ENCODE measurements at regions not wholly inside any gene's neighbourhood (a gene's known extent, or its start where the extent isn't known, plus 50 kb on each side); places are given as distances from the start of the nearest gene placed in this dataset.

DNA sequence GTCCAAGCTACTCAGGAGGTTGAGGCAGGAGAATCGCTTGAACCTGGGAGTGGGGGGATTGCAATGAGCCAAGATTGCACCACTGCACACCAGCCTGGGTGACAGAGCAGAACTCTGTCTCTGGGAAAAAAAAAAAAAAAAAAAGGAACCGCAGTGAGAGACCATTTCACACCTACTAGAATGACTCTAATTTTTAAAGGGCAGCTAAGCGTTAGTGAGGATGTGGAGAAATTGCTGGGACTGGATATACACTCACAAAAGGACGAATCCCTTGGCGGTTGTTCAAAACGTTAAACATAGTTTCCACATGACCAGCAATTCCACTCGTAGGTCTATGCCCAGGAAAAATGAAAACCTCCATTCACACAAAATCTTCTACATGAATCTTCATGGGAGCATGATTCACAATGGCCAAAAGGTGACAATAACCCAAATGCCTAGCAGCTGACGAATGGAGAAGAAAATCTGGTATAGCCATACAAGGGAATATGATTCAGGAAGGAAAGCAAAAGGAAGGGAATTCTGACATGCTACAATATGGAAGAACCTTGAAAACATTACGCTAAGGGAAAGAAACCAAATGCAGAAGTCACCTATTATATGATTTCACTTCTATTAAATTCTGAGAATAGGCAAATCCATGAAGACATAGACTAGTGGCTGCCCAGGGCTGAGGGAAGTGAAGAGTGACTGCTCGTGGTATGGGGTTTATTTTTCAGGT lies 127.0 kb downstream of the CHSY1 start:
- no peak for DNase-seq

DNA sequence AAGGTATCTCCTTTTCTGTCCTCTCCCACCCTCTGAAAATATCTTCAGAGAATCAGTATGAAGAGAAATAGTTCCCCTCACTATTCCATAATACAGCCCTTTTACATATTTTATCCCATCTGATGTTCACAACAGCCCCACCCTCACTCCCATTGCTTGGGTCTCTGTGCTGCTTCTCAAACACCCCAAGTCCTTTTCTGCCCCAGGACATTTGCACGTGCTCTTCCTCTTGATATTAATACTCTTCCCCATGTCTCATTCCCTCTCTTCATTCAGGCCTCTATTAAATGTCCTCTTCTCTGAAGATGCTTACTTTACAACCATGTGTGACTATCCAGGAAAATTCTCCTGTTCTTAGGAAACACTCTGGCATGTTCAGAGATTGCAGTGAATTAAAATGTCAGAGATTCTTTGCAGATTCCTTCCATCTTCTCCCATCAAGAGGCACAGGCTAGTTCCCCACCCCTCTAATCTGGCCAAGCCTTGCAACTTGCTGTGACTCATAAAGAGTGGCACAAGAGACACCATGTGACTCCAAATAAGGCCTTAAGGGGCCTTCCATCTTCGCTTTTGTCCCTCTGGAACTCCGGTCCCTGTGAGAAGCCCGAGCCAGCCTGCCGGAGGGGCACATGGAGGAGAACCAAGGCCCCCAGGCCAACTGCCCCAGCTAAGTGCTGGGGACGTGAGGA lies 128.5 kb downstream of the CHSY1 start:
- DNase-seq = no peak

DNA sequence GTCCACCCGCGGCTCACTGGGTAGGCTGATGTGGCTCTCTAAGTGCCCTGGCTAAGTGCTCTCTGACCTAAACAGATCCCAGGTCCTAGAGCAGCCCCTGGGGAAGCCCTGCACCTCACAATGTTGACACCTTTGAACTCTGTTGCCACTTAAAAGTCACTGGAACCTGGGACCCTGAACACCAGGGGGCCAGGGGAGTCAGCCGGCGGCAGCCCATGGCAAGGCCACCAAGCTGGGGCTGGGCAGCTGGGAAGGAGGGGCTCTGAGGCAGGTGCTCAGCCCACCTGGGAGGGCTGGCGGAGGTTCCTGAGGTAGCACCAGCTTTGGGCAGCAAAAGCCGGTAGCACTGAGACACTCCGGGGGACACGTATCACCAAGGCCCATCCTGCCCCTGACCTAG lies 129.0 kb downstream of the CHSY1 start:
- no peak for DNase-seq

DNA sequence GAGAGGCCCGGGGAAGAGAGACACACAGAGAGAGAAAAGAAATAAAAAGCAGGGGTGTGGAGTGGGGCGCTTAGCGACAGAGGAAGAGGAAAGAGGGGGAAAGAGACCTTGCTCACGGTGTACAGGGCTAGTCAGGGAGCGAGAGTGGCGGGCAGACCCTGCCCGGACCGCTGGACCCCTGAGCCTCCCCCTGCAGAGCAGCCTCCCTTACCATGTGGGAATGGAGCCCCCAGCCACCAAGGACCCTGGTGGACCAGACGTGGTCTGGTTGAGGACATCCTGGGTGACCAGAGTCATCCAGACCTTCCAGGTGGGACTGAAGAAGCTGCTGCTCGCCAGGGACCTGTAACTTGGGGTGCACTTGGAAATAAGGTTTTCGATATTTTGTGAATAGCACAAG lies 129.6 kb downstream of the CHSY1 start:
- no peak for DNase-seq

DNA sequence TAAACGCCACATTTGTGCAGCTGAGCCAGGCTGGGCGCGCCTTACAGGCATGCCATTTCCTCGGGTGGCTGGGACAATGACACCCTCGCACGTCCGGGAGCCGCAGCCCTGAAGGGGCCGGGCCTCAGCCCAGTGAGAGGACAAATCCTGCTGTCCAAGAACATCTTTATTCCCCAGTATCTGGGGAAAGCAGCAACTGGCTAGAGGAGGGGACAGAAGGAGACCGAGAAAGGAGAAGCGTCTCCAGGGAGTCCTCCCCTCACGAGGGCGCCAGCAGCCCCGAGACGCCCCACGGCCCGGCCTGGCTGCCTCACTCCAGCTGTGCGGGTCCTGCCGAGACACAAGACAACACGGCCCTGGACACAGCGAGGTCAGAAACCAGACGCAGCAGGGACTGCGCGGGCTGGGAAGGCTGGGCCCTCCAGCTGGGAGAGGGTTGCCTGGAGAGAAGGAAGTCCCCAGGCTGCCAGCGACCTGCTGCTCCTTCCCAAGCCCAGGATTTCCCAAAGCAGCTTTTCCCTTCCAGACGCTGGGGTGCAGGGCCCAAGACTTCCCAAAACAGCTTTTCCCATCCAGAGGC lies 130.2 kb downstream of the CHSY1 start:
- peak in 2 of 3 experiments; percentile 53 to 76 for DNase-seq

DNA sequence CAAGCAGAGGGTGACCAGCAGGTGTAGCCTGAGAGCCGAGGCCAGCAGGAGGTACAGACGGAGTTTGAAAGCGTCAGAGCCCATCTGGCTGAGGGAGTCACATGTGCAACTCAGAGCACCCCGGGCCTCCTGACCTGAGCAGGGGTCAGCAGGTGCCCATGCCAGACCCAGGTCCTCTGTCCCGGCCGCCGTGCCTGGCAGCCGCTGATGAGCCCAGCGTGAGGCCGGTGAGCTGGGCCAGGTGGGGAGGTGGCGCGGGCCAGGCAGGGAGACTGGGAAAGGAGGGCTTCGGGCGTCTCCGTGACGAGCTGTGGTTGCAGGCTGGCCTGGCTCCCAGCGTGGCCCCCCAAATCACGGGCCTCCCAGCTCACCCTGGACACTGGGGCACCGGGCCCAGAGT lies 130.9 kb downstream of the CHSY1 start:
- peak in 2 of 3 experiments; percentile 35 to 59 for DNase-seq

DNA sequence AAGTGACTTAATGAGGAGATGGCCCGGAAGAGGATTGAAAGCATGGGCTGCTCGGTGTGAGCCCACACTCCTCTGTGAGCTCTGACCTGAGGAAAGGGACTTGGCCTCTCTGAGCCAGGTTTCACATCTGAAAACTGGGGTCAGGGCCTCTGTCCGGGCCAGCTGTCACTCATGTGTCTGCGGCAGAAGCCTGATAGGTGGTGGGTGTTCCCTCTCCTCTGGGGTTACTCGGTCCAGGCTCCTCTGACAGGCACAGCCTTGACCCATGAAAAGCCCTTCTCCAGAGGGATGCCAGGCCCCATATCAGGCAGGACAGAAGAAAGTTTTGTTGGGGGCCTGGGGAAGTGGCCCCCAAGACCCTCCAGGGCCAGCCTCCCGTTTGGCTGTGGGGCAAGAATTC lies 131.4 kb downstream of the CHSY1 start:
- no peak for DNase-seq

Data from NCI-H1417 (cell line).